ENCODE measurements at regions not wholly inside any gene's neighbourhood (a gene's known extent, or its start where the extent isn't known, plus 50 kb on each side); places are given as distances from the start of the nearest gene placed in this dataset.
"Not testable (repeated sequence)": the region's sequence is repeated elsewhere in the genome, so short reads cannot be mapped to it uniquely, and the experiment has no call there.

DNA sequence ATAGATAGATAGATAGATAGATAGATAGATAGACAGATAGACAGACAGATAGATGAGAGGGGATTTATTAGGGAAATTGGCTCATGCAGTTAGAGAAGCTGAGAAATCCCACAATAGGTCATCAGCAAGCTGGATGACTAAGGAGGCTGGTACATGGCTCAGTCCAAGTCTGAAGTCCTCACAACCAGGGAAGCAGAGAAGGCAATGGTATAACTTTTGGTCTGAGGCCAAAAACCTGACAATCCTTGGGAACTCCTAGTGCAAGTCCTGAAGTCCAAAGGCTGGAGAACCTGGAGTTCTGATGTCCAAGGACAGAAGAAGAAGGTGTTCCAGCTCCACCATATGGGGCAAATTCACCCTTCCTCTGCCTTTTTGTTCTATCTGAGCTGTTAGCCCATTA is 517.6 kb upstream of the ATP2B1 start:
- TF ChIP-seq, protein P1, sequence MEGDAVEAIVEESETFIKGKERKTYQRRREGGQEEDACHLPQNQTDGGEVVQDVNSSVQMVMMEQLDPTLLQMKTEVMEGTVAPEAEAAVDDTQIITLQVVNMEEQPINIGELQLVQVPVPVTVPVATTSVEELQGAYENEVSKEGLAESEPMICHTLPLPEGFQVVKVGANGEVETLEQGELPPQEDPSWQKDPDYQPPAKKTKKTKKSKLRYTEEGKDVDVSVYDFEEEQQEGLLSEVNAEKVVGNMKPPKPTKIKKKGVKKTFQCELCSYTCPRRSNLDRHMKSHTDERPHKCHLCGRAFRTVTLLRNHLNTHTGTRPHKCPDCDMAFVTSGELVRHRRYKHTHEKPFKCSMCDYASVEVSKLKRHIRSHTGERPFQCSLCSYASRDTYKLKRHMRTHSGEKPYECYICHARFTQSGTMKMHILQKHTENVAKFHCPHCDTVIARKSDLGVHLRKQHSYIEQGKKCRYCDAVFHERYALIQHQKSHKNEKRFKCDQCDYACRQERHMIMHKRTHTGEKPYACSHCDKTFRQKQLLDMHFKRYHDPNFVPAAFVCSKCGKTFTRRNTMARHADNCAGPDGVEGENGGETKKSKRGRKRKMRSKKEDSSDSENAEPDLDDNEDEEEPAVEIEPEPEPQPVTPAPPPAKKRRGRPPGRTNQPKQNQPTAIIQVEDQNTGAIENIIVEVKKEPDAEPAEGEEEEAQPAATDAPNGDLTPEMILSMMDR (IDR thresholded peaks at IDR 0.05; ENCODE audit: low read depth, low read length, missing control alignments) = no peak
- H3K4me3 ChIP-seq (replicated peaks; ENCODE audit: low read depth, low read length) = no peak overlapping the region
- no peak for DNase-seq (ENCODE audit: extremely low read depth, low read depth)

- DNase-seq (ENCODE audit: extremely low read depth, low read depth) = no peak
- H3K4me3 ChIP-seq (replicated peaks; ENCODE audit: low read depth, low read length) = no peak overlapping the region
- TF ChIP-seq, protein P1 (IDR thresholded peaks at IDR 0.05; ENCODE audit: low read depth, low read length, missing control alignments) = no peak
Measured at GRCh38 chr12:90216815-90217214, 508.2 kb upstream of the ATP2B1 start.

- no peak for DNase-seq (ENCODE audit: extremely low read depth, low read depth)
- no peak overlapping the region for H3K4me3 ChIP-seq (replicated peaks; ENCODE audit: low read depth, low read length)
- TF ChIP-seq, protein P1 (IDR thresholded peaks at IDR 0.05; ENCODE audit: low read depth, low read length, missing control alignments) = no peak
Measured at GRCh38 chr12:90216020-90216552, 507.4 kb upstream of the ATP2B1 start.

- no peak overlapping the region for H3K4me3 ChIP-seq (replicated peaks; ENCODE audit: low read depth, low read length)
- TF ChIP-seq, protein P1 (IDR thresholded peaks at IDR 0.05; ENCODE audit: low read depth, low read length, missing control alignments) = no peak
- no peak for DNase-seq (ENCODE audit: extremely low read depth, low read depth)
Measured at GRCh38 chr12:90211017-90211416, 502.4 kb upstream of the ATP2B1 start.

- TF ChIP-seq, protein P1 (IDR thresholded peaks at IDR 0.05; ENCODE audit: low read depth, low read length, missing control alignments) = no peak
- H3K4me3 ChIP-seq (replicated peaks; ENCODE audit: low read depth, low read length) = no peak overlapping the region
- DNase-seq (ENCODE audit: extremely low read depth, low read depth) = no peak
Measured at GRCh38 chr12:90209029-90209428, 500.4 kb upstream of the ATP2B1 start.

- not testable (repeated sequence) for H3K4me3 ChIP-seq (replicated peaks; ENCODE audit: low read depth, low read length); DNase-seq (ENCODE audit: extremely low read depth, low read depth)
Measured at GRCh38 chr12:90208379-90208778, 499.7 kb upstream of the ATP2B1 start.

GRCh38 chr12:90207799-90208198 is 499.2 kb upstream of the ATP2B1 start:
- no peak for DNase-seq (ENCODE audit: extremely low read depth, low read depth)
- TF ChIP-seq, protein P1 (IDR thresholded peaks at IDR 0.05; ENCODE audit: low read depth, low read length, missing control alignments) = no peak
- no peak overlapping the region for H3K4me3 ChIP-seq (replicated peaks; ENCODE audit: low read depth, low read length)
